ENCODE measurements at regions not wholly inside any gene's neighbourhood (a gene's known extent, or its start where the extent isn't known, plus 50 kb on each side); places are given as distances from the start of the nearest gene placed in this dataset.

GRCh38 chr6:115770851-115771250 is 289.8 kb downstream of the FRK start:
- no peak for DNase-seq (ENCODE audit: low read depth)
- no peak overlapping the region for H3K4me3 ChIP-seq (ENCODE audit: low read depth, low read length)
- TF ChIP-seq CTCF (IDR thresholded peaks at IDR 0.05; ENCODE audit: low read depth, low read length), result no peak
- TF ChIP-seq MYC (IDR thresholded peaks at IDR 0.05; ENCODE audit: low read depth, low read length), result no peak
- no peak for TF ChIP-seq MAX (IDR thresholded peaks at IDR 0.05; ENCODE audit: low read depth, low read length)
- no peak for TF ChIP-seq POLR2A (IDR thresholded peaks at IDR 0.05; ENCODE audit: extremely low read depth, insufficient read length)

GRCh38 chr6:115768500-115768899 is 292.2 kb downstream of the FRK start:
- TF ChIP-seq POLR2A (IDR thresholded peaks at IDR 0.05; ENCODE audit: extremely low read depth, insufficient read length) (no peak), MYC (IDR thresholded peaks at IDR 0.05; ENCODE audit: low read depth, low read length) (no peak), MAX (IDR thresholded peaks at IDR 0.05; ENCODE audit: low read depth, low read length) (no peak), CTCF (IDR thresholded peaks at IDR 0.05; ENCODE audit: low read depth, low read length) (no peak)
- no peak for DNase-seq (ENCODE audit: low read depth)
- H3K4me3 ChIP-seq (ENCODE audit: low read depth, low read length), result no peak overlapping the region

GRCh38 chr6:115767931-115768330 is 292.8 kb downstream of the FRK start:
- H3K4me3 ChIP-seq (ENCODE audit: low read depth, low read length), result no peak overlapping the region
- TF ChIP-seq MYC (IDR thresholded peaks at IDR 0.05; ENCODE audit: low read depth, low read length), result no peak
- TF ChIP-seq CTCF (IDR thresholded peaks at IDR 0.05; ENCODE audit: low read depth, low read length), result no peak
- no peak for TF ChIP-seq POLR2A (IDR thresholded peaks at IDR 0.05; ENCODE audit: extremely low read depth, insufficient read length)
- no peak for TF ChIP-seq MAX (IDR thresholded peaks at IDR 0.05; ENCODE audit: low read depth, low read length)
- DNase-seq (ENCODE audit: low read depth), result no peak

- TF ChIP-seq MAX (IDR thresholded peaks at IDR 0.05; ENCODE audit: low read depth, low read length) (no peak), CTCF (IDR thresholded peaks at IDR 0.05; ENCODE audit: low read depth, low read length) (no peak), POLR2A (IDR thresholded peaks at IDR 0.05; ENCODE audit: extremely low read depth, insufficient read length) (no peak), MYC (IDR thresholded peaks at IDR 0.05; ENCODE audit: low read depth, low read length) (no peak)
- H3K4me3 ChIP-seq (ENCODE audit: low read depth, low read length), result no peak overlapping the region
- no peak for DNase-seq (ENCODE audit: low read depth)
Observed at GRCh38 chr6:115766745-115767462, 293.8 kb downstream of the FRK start.

GRCh38 chr6:115765966-115766365 is 294.7 kb downstream of the FRK start:
- no peak for DNase-seq (ENCODE audit: low read depth)
- TF ChIP-seq MYC (IDR thresholded peaks at IDR 0.05; ENCODE audit: low read depth, low read length) (no peak), MAX (IDR thresholded peaks at IDR 0.05; ENCODE audit: low read depth, low read length) (no peak), POLR2A (IDR thresholded peaks at IDR 0.05; ENCODE audit: extremely low read depth, insufficient read length) (no peak)
- no peak overlapping the region for H3K4me3 ChIP-seq (ENCODE audit: low read depth, low read length)

- DNase-seq (ENCODE audit: low read depth), result no peak
- no peak overlapping the region for H3K4me3 ChIP-seq (ENCODE audit: low read depth, low read length)
- TF ChIP-seq MAX (IDR thresholded peaks at IDR 0.05; ENCODE audit: low read depth, low read length), result no peak
- TF ChIP-seq MYC (IDR thresholded peaks at IDR 0.05; ENCODE audit: low read depth, low read length), result no peak
- TF ChIP-seq POLR2A (IDR thresholded peaks at IDR 0.05; ENCODE audit: extremely low read depth, insufficient read length), result no peak
- no peak for TF ChIP-seq CTCF (IDR thresholded peaks at IDR 0.05; ENCODE audit: low read depth, low read length)
Observed at GRCh38 chr6:115759051-115759450, 301.6 kb downstream of the FRK start.

Data from NB4 (cell line).